NCI-H146 (cell line): ENCODE measurements at regions not wholly inside any gene's neighbourhood (a gene's known extent, or its start where the extent isn't known, plus 50 kb on each side); places are given as distances from the start of the nearest gene placed in this dataset.
A peak's percentile ranks its signal among the peaks of the same experiment; 100 is the strongest.
"Not testable (repeated sequence)": the region's sequence is repeated elsewhere in the genome, so short reads cannot be mapped to it uniquely, and the experiment has no call there.

ENCODE experiments used
- DNase-seq: peaks from one replicate; lab custom pipeline; 2025; lab: John Stamatoyannopoulos, UW

GRCh38 chr18:64409511-64409910 lies 260.6 kb upstream of the LINC00305 start:
- DNase-seq = peak; percentile 64

GRCh38 chr18:64407606-64408005 lies 258.7 kb upstream of the LINC00305 start:
- DNase-seq = peak; percentile 78

GRCh38 chr18:64405161-64405560 lies 256.3 kb upstream of the LINC00305 start:
- DNase-seq = no peak

- DNase-seq = no peak
Observed at GRCh38 chr18:64403784-64404503, 255.1 kb upstream of the LINC00305 start.

- DNase-seq = no peak
Observed at GRCh38 chr18:64402636-64403035, 253.7 kb upstream of the LINC00305 start.

- DNase-seq = no peak
Observed at GRCh38 chr18:64401268-64402060, 252.6 kb upstream of the LINC00305 start.

GRCh38 chr18:64399566-64399965 lies 250.7 kb upstream of the LINC00305 start:
- DNase-seq = no peak

GRCh38 chr18:64398320-64398719 lies 249.4 kb upstream of the LINC00305 start:
- no peak for DNase-seq

GRCh38 chr18:64392202-64392601 lies 243.3 kb upstream of the LINC00305 start:
- no peak for DNase-seq

- no peak for DNase-seq
Observed at GRCh38 chr18:64384101-64384500, 235.2 kb upstream of the LINC00305 start.

- no peak for DNase-seq
Observed at GRCh38 chr18:64380117-64380516, 231.2 kb upstream of the LINC00305 start.

GRCh38 chr18:64379662-64380061 lies 230.8 kb upstream of the LINC00305 start:
- no peak for DNase-seq

GRCh38 chr18:64377446-64377845 lies 228.6 kb upstream of the LINC00305 start:
- DNase-seq = no peak

GRCh38 chr18:64372850-64373249 lies 224.0 kb upstream of the LINC00305 start:
- no peak for DNase-seq

GRCh38 chr18:64369830-64370440 lies 221.0 kb upstream of the LINC00305 start:
- DNase-seq = not testable (repeated sequence)

- no peak for DNase-seq
Observed at GRCh38 chr18:64365106-64365505, 216.2 kb upstream of the LINC00305 start.

GRCh38 chr18:64337673-64338072 lies 188.8 kb upstream of the LINC00305 start:
- DNase-seq = no peak

- no peak for DNase-seq
Observed at GRCh38 chr18:64337018-64337417, 188.1 kb upstream of the LINC00305 start.

GRCh38 chr18:64334748-64335147 lies 185.9 kb upstream of the LINC00305 start:
- DNase-seq = no peak

- no peak for DNase-seq
Observed at GRCh38 chr18:64333584-64333983, 184.7 kb upstream of the LINC00305 start.

GRCh38 chr18:64332835-64333234 lies 183.9 kb upstream of the LINC00305 start:
- no peak for DNase-seq

- DNase-seq = no peak
Observed at GRCh38 chr18:64331419-64331818, 182.5 kb upstream of the LINC00305 start.

GRCh38 chr18:64330931-64331330 lies 182.0 kb upstream of the LINC00305 start:
- peak; percentile 80 for DNase-seq
